ENCODE measurements at regions not wholly inside any gene's neighbourhood (a gene's known extent, or its start where the extent isn't known, plus 50 kb on each side); places are given as distances from the start of the nearest gene placed in this dataset.

- no peak for DNase-seq (ENCODE audit: insufficient read length, low spot score)
- TF ChIP-seq PAX5 (IDR thresholded peaks at IDR 0.05; ENCODE audit: insufficient read depth, low read length, severe bottlenecking) (no peak), SPI1 (IDR thresholded peaks at IDR 0.05; ENCODE audit: low read depth, low read length) (no peak), POLR2A (IDR thresholded peaks at IDR 0.05; ENCODE audit: low read depth, low read length) (no peak), TAF1 (IDR thresholded peaks at IDR 0.05; ENCODE audit: low read depth, low read length) (no peak), POLR2AphosphoS5 (IDR thresholded peaks at IDR 0.05; ENCODE audit: low read depth, low read length) (no peak), POU2F2 (IDR thresholded peaks at IDR 0.05; ENCODE audit: low read depth, low read length) (no peak)
- FAIRE-seq, result no peak
Measured at GRCh38 chr10:111865550-111865949, 318.0 kb downstream of the GPAM start.

- no peak for FAIRE-seq
- TF ChIP-seq POLR2A (IDR thresholded peaks at IDR 0.05; ENCODE audit: low read depth, low read length), result no peak
- TF ChIP-seq POU2F2 (IDR thresholded peaks at IDR 0.05; ENCODE audit: low read depth, low read length), result no peak
- no peak for TF ChIP-seq POLR2AphosphoS5 (IDR thresholded peaks at IDR 0.05; ENCODE audit: low read depth, low read length)
- no peak for TF ChIP-seq SPI1 (IDR thresholded peaks at IDR 0.05; ENCODE audit: low read depth, low read length)
Measured at GRCh38 chr10:111871458-111871857, 312.1 kb downstream of the GPAM start.

GRCh38 chr10:111872591-111872990, 311.0 kb downstream of the GPAM start:
- FAIRE-seq (no peak), DNase-seq (ENCODE audit: insufficient read length, low spot score) (no peak)
- TF ChIP-seq POLR2A (IDR thresholded peaks at IDR 0.05; ENCODE audit: low read depth, low read length) (no peak), POLR2AphosphoS5 (IDR thresholded peaks at IDR 0.05; ENCODE audit: low read depth, low read length) (no peak), PAX5 (IDR thresholded peaks at IDR 0.05; ENCODE audit: insufficient read depth, low read length, severe bottlenecking) (no peak)

More at GRCh38 chr10:111871458-111871857, 312.1 kb downstream of the GPAM start:
- DNase-seq (ENCODE audit: insufficient read length, low spot score), result no peak

GRCh38 chr10:111873041-111873440, 310.5 kb downstream of the GPAM start:
- DNase-seq (ENCODE audit: insufficient read length, low spot score) (no peak), FAIRE-seq (no peak)
- TF ChIP-seq POLR2AphosphoS5 (IDR thresholded peaks at IDR 0.05; ENCODE audit: low read depth, low read length), result no peak
- no peak for TF ChIP-seq POU2F2 (IDR thresholded peaks at IDR 0.05; ENCODE audit: low read depth, low read length)
- no peak for TF ChIP-seq SPI1 (IDR thresholded peaks at IDR 0.05; ENCODE audit: low read depth, low read length)
- no peak for TF ChIP-seq PAX5 (IDR thresholded peaks at IDR 0.05; ENCODE audit: insufficient read depth, low read length, severe bottlenecking)
- no peak for TF ChIP-seq TAF1 (IDR thresholded peaks at IDR 0.05; ENCODE audit: low read depth, low read length)
- no peak for TF ChIP-seq POLR2A (IDR thresholded peaks at IDR 0.05; ENCODE audit: low read depth, low read length)

- no peak for TF ChIP-seq PAX5 (IDR thresholded peaks at IDR 0.05; ENCODE audit: insufficient read depth, low read length, severe bottlenecking)
- no peak for TF ChIP-seq POLR2AphosphoS5 (IDR thresholded peaks at IDR 0.05; ENCODE audit: low read depth, low read length)
- no peak for TF ChIP-seq POU2F2 (IDR thresholded peaks at IDR 0.05; ENCODE audit: low read depth, low read length)
- TF ChIP-seq POLR2A (IDR thresholded peaks at IDR 0.05; ENCODE audit: low read depth, low read length), result no peak
- no peak for TF ChIP-seq SPI1 (IDR thresholded peaks at IDR 0.05; ENCODE audit: low read depth, low read length)
- TF ChIP-seq TAF1 (IDR thresholded peaks at IDR 0.05; ENCODE audit: low read depth, low read length), result no peak
- DNase-seq (ENCODE audit: insufficient read length, low spot score) (no peak), FAIRE-seq (no peak)
Measured at GRCh38 chr10:111873621-111874135, 309.9 kb downstream of the GPAM start.

- FAIRE-seq, result no peak
- no peak for DNase-seq (ENCODE audit: insufficient read length, low spot score)
- no peak for TF ChIP-seq POLR2A (IDR thresholded peaks at IDR 0.05; ENCODE audit: low read depth, low read length)
- TF ChIP-seq POLR2AphosphoS5 (IDR thresholded peaks at IDR 0.05; ENCODE audit: low read depth, low read length), result no peak
- no peak for TF ChIP-seq PAX5 (IDR thresholded peaks at IDR 0.05; ENCODE audit: insufficient read depth, low read length, severe bottlenecking)
- TF ChIP-seq SPI1 (IDR thresholded peaks at IDR 0.05; ENCODE audit: low read depth, low read length), result no peak
- TF ChIP-seq POU2F2 (IDR thresholded peaks at IDR 0.05; ENCODE audit: low read depth, low read length), result no peak
- no peak for TF ChIP-seq TAF1 (IDR thresholded peaks at IDR 0.05; ENCODE audit: low read depth, low read length)
Measured at GRCh38 chr10:111874576-111874975, 309.0 kb downstream of the GPAM start.

- no peak for FAIRE-seq
- no peak for TF ChIP-seq POLR2AphosphoS5 (IDR thresholded peaks at IDR 0.05; ENCODE audit: low read depth, low read length)
- TF ChIP-seq PAX5 (IDR thresholded peaks at IDR 0.05; ENCODE audit: insufficient read depth, low read length, severe bottlenecking), result no peak
- no peak for TF ChIP-seq TAF1 (IDR thresholded peaks at IDR 0.05; ENCODE audit: low read depth, low read length)
- no peak for TF ChIP-seq POLR2A (IDR thresholded peaks at IDR 0.05; ENCODE audit: low read depth, low read length)
- TF ChIP-seq POU2F2 (IDR thresholded peaks at IDR 0.05; ENCODE audit: low read depth, low read length), result no peak
- no peak for TF ChIP-seq SPI1 (IDR thresholded peaks at IDR 0.05; ENCODE audit: low read depth, low read length)
- DNase-seq (ENCODE audit: insufficient read length, low spot score), result no peak
Measured at GRCh38 chr10:111875725-111876124, 307.8 kb downstream of the GPAM start.

GRCh38 chr10:111877258-111877657, 306.3 kb downstream of the GPAM start:
- TF ChIP-seq POU2F2 (IDR thresholded peaks at IDR 0.05; ENCODE audit: low read depth, low read length) (no peak), POLR2AphosphoS5 (IDR thresholded peaks at IDR 0.05; ENCODE audit: low read depth, low read length) (no peak), PAX5 (IDR thresholded peaks at IDR 0.05; ENCODE audit: insufficient read depth, low read length, severe bottlenecking) (no peak), TAF1 (IDR thresholded peaks at IDR 0.05; ENCODE audit: low read depth, low read length) (no peak), SPI1 (IDR thresholded peaks at IDR 0.05; ENCODE audit: low read depth, low read length) (no peak), POLR2A (IDR thresholded peaks at IDR 0.05; ENCODE audit: low read depth, low read length) (no peak)
- no peak for FAIRE-seq
- DNase-seq (ENCODE audit: insufficient read length, low spot score), result no peak

- FAIRE-seq (no peak), DNase-seq (ENCODE audit: insufficient read length, low spot score) (no peak)
- TF ChIP-seq POU2F2 (IDR thresholded peaks at IDR 0.05; ENCODE audit: low read depth, low read length) (no peak), SPI1 (IDR thresholded peaks at IDR 0.05; ENCODE audit: low read depth, low read length) (no peak), TAF1 (IDR thresholded peaks at IDR 0.05; ENCODE audit: low read depth, low read length) (no peak), POLR2A (IDR thresholded peaks at IDR 0.05; ENCODE audit: low read depth, low read length) (no peak), POLR2AphosphoS5 (IDR thresholded peaks at IDR 0.05; ENCODE audit: low read depth, low read length) (no peak), PAX5 (IDR thresholded peaks at IDR 0.05; ENCODE audit: insufficient read depth, low read length, severe bottlenecking) (no peak)
Measured at GRCh38 chr10:111879969-111880368, 303.6 kb downstream of the GPAM start.

- no peak for TF ChIP-seq POU2F2 (IDR thresholded peaks at IDR 0.05; ENCODE audit: low read depth, low read length)
- no peak for TF ChIP-seq POLR2AphosphoS5 (IDR thresholded peaks at IDR 0.05; ENCODE audit: low read depth, low read length)
- no peak for TF ChIP-seq TAF1 (IDR thresholded peaks at IDR 0.05; ENCODE audit: low read depth, low read length)
- TF ChIP-seq POLR2A (IDR thresholded peaks at IDR 0.05; ENCODE audit: low read depth, low read length), result no peak
- TF ChIP-seq SPI1 (IDR thresholded peaks at IDR 0.05; ENCODE audit: low read depth, low read length), result no peak
- no peak for TF ChIP-seq PAX5 (IDR thresholded peaks at IDR 0.05; ENCODE audit: insufficient read depth, low read length, severe bottlenecking)
- no peak for FAIRE-seq
- DNase-seq (ENCODE audit: insufficient read length, low spot score), result no peak
Measured at GRCh38 chr10:111885046-111885445, 298.5 kb downstream of the GPAM start.

Data from GM12891 (cell line).